ENCODE measurements at regions not wholly inside any gene's neighbourhood (a gene's known extent, or its start where the extent isn't known, plus 50 kb on each side); places are given as distances from the start of the nearest gene placed in this dataset.

- TF ChIP-seq CTCF (IDR thresholded peaks at IDR 0.05 in 2 of 3, conservative IDR thresholded peaks at IDR 0.05 in 1 of 3; ENCODE audit: control insufficient read depth in 2 of 3, extremely low read depth in 1 of 3, insufficient read depth in 1 of 3, low read depth in 3 of 3, low read length in 3 of 3) (no peak), HDAC6 (IDR thresholded peaks at IDR 0.05; ENCODE audit: unreplicated experiment) (no peak), EZH2 (IDR thresholded peaks at IDR 0.05; ENCODE audit: borderline replicate concordance, control insufficient read depth, low read depth, low read length) (no peak)
These were observed 755.5 kb downstream of the STIM2 start for GRCh38 chr4:27616166-27616565.

All from GM12878 (cell line).